Testis (tissue), 2 donors: ENCODE measurements at regions not wholly inside any gene's neighbourhood (a gene's known extent, or its start where the extent isn't known, plus 50 kb on each side); places are given as distances from the start of the nearest gene placed in this dataset.

Experiments used
- DNase-seq: peaks from one replicate; pipeline ENCODE4 v3.0.0-alpha.2; 2019
- H3K27ac ChIP-seq, 2 donors: fragments of 200-600 bp; sonication (generic); one replicate each; pipeline ENCODE4 v1.5.1; 2019
- H3K27me3 ChIP-seq: fragments of 200-600 bp; sonication (generic); one replicate; pipeline ENCODE4 v1.5.1; 2019
- H3K36me3 ChIP-seq: fragments of 200-600 bp; sonication (generic); one replicate; pipeline ENCODE4 v1.5.1; 2017; ENCODE audit warnings: low read depth; ENCODE audit errors: missing control alignments
- H3K4me1 ChIP-seq: fragments of 200-600 bp; sonication (generic); one replicate; pipeline ENCODE4 v1.5.1; 2019
- H3K4me3 ChIP-seq, 2 donors: fragments of 200-600 bp; sonication (generic); one replicate each; pipeline ENCODE4 v1.5.1; 2017 to 2019
- H3K9me3 ChIP-seq: fragments of 200-600 bp; sonication (generic); one replicate; pipeline ENCODE4 v1.5.1; 2017
- POLR2A ChIP-seq: fragments of 450-650 bp; IDR thresholded peaks from one replicate; pipeline ENCODE4 v1.6.1; 2017; ENCODE audit warnings: antibody characterized with exemption, mild to moderate bottlenecking, moderate library complexity
- WGBS, 2 donors: methylation state at CpG; one replicate each; pipeline ENCODE4 v1.1.5; 2018; 5-methylcytosine and 5-hydroxymethylcytosine counted together
- intact Hi-C: fragments of 100-400 bp; cut with DNase I; formaldehyde crosslinking; loops from one replicate; pipeline ENCODE4 v1.15.1; 2023; ENCODE audit warnings: low total_unique reads
- TF ChIP-seq, protein P1 (sequence below), 3 experiments: fragments of 450-650 bp in 2 of 3; fragments of 200-600 bp in 1 of 3; sonication (generic) in 1 of 3; IDR thresholded peaks; one replicate each; pipeline ENCODE4 v1.5.1; 2016 to 2019; ENCODE audit warnings: antibody characterized with exemption in 3 of 3, mild to moderate bottlenecking in 2 of 3, moderate library complexity in 1 of 3

DNA sequence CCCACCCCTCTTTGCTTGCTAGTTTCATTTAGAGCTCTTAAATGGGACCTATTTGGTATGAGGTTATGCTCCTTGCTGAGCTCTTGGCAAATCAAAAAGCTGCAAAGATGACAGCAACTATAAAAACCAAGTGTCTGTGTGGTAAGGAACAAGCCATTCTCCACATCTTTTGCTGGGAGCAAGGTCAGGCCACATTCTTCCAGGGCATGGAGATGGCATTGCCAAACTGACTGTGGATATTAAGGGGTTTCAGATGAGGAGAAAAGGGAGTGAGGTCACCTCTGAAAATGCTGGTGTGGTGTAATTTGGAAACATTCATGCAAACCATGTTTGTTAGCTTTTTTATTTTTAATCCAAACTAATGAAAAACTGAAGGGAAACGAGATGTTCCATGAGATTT lies 218.8 kb upstream of the IL12B start:
- no peaks in the 10 kb centered on the region for H3K9me3 ChIP-seq
- TF ChIP-seq, protein P1, sequence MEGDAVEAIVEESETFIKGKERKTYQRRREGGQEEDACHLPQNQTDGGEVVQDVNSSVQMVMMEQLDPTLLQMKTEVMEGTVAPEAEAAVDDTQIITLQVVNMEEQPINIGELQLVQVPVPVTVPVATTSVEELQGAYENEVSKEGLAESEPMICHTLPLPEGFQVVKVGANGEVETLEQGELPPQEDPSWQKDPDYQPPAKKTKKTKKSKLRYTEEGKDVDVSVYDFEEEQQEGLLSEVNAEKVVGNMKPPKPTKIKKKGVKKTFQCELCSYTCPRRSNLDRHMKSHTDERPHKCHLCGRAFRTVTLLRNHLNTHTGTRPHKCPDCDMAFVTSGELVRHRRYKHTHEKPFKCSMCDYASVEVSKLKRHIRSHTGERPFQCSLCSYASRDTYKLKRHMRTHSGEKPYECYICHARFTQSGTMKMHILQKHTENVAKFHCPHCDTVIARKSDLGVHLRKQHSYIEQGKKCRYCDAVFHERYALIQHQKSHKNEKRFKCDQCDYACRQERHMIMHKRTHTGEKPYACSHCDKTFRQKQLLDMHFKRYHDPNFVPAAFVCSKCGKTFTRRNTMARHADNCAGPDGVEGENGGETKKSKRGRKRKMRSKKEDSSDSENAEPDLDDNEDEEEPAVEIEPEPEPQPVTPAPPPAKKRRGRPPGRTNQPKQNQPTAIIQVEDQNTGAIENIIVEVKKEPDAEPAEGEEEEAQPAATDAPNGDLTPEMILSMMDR (IDR thresholded peaks at IDR 0.05): no peak
- no peak for TF ChIP-seq POLR2A
- H3K4me1 ChIP-seq: no peaks in the 10 kb centered on the region
- H3K27me3 ChIP-seq: no peaks in the 10 kb centered on the region
- no peak overlapping the region for H3K27ac ChIP-seq
- DNase-seq: no peak
- H3K4me3 ChIP-seq: no peak overlapping the region
- H3K36me3 ChIP-seq: no peaks in the 10 kb centered on the region
- WGBS, 2 donors: 54 to 58% methylated on average over 1 of the region's 1 CpG
- intact Hi-C loops: no loop called here

- no peak overlapping the region for H3K27ac ChIP-seq
- H3K36me3 ChIP-seq: no peaks in the 10 kb centered on the region
- intact Hi-C loops: no loop called here
- no peaks in the 10 kb centered on the region for H3K4me1 ChIP-seq
- no peaks in the 10 kb centered on the region for H3K9me3 ChIP-seq
- no peaks in the 10 kb centered on the region for H3K27me3 ChIP-seq
- no peak for TF ChIP-seq POLR2A
- TF ChIP-seq, protein P1 (IDR thresholded peaks at IDR 0.05): no peak
- H3K4me3 ChIP-seq: no peak overlapping the region
- WGBS, 2 donors: 71 to 86% methylated on average over 1 of the region's 1 CpG
- no peak for DNase-seq
These were observed 220.7 kb upstream of the IL12B start for GRCh38 chr5:159550951-159551350.

- no peaks in the 10 kb centered on the region for H3K4me1 ChIP-seq
- 89 to 94% methylated on average over 3 of the region's 3 CpGs for WGBS, 2 donors
These were observed 222.5 kb upstream of the IL12B start for GRCh38 chr5:159552751-159553150.

GRCh38 chr5:159553792-159554191 lies 223.5 kb upstream of the IL12B start:
- DNase-seq: no peak
- WGBS, 2 donors: 89 to 96% methylated on average over 2 of the region's 2 CpGs
- TF ChIP-seq, protein P1 (IDR thresholded peaks at IDR 0.05): no peak
- no peak for TF ChIP-seq POLR2A
- no peaks in the 10 kb centered on the region for H3K4me1 ChIP-seq
- H3K27ac ChIP-seq: no peak overlapping the region
- H3K9me3 ChIP-seq: no peaks in the 10 kb centered on the region
- no peaks in the 10 kb centered on the region for H3K27me3 ChIP-seq
- H3K4me3 ChIP-seq: no peak overlapping the region
- intact Hi-C loops: no loop called here
- no peaks in the 10 kb centered on the region for H3K36me3 ChIP-seq

More at GRCh38 chr5:159552751-159553150, 222.5 kb upstream of the IL12B start:
- Histone ChIP-seq H3K27ac (no peak overlapping the region), H3K27me3 (no peaks in the 10 kb centered on the region), H3K4me3 (no peak overlapping the region), H3K36me3 (no peaks in the 10 kb centered on the region), H3K9me3 (no peaks in the 10 kb centered on the region)
- no peak for DNase-seq
- intact Hi-C loops: no loop called here
- no peak for TF ChIP-seq POLR2A

DNA sequence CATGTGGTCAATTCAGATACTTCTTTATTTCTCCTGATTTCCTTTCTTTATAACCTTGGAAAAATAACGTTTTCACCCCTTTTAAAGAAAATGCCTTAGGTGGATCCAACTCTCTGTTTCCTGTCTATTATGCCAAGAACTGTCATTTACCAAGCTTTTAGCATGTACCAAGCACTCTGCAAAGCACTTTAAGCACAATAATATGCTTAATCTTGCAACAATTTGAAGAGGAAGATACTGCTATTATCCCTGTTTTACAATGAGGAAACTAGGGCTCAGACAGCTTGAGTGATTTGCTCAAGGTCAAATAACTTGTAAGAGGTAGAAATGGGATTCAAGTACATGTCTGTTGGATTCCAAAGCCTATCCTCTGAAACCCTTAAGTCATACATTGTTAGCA lies 224.8 kb upstream of the IL12B start:
- intact Hi-C loops: no loop called here
- Histone ChIP-seq H3K9me3 (no peaks in the 10 kb centered on the region), H3K4me3 (no peak overlapping the region), H3K36me3 (no peaks in the 10 kb centered on the region), H3K27ac (no peak overlapping the region), H3K27me3 (no peaks in the 10 kb centered on the region), H3K4me1 (no peaks in the 10 kb centered on the region)
- TF ChIP-seq, protein P1 (IDR thresholded peaks at IDR 0.05): no peak
- TF ChIP-seq POLR2A: no peak
- no peak for DNase-seq
- 20 to 37% methylated on average over 1 of the region's 1 CpG for WGBS, 2 donors
